GM12878 (cell line): ENCODE measurements at regions not wholly inside any gene's neighbourhood (a gene's known extent, or its start where the extent isn't known, plus 50 kb on each side); places are given as distances from the start of the nearest gene placed in this dataset.

ENCODE experiments used
- ATAC-seq: fragments of 200-7000 bp; cut with Tn5 transposase; 3 replicates; pipeline ENCODE4 v1.9.1; 2020; ENCODE audit warnings: mild to moderate bottlenecking, moderate library complexity
- BruUV-seq: library from RNA; stranded (reverse); fragments of 400-500 nt; replicated peaks from 2 replicates; lab custom pipeline; 2021; lab: Mats Ljungman, UMichigan
- CTCF ChIA-PET: fragments of 300-600 bp; sonication (Branson Sonifier 250); formaldehyde crosslinking; extraction: SDS; loops from one replicate; lab custom pipeline; 2021; ENCODE audit warnings: inconsistent platforms; lab: Yijun Ruan, JAX
- POLR2A ChIA-PET: fragments of 350-600 bp; formaldehyde crosslinking; extraction: SDS; loops from one replicate; lab custom pipeline; 2021; ENCODE audit warnings: inconsistent platforms; lab: Charles Lee
- RAD21 ChIA-PET: fragments of 300-600 bp; sonication (Branson Sonifier 250); formaldehyde crosslinking; loops from one replicate; lab custom pipeline; 2023; ENCODE audit warnings: antibody characterized with exemption; ENCODE audit not compliant: unreplicated experiment; lab: Charles Lee
- SMC1A ChIA-PET: fragments of 300-600 bp; sonication (Branson Sonifier 250); formaldehyde crosslinking; loops from one replicate; lab custom pipeline; 2023; ENCODE audit not compliant: unreplicated experiment, uncharacterized antibody; lab: Charles Lee
- DNase-seq: peaks from one replicate; pipeline ENCODE4 v3.0.0-alpha.2; 2011; ENCODE audit warnings: low read depth, low spot score
- FAIRE-seq: peaks from 3 replicates; lab custom pipeline; 2011; peaks lifted over from hg19 to GRCh38; lab: Jason Lieb, UNC
- H2AFZ ChIP-seq: 2 replicates; pipeline ENCODE4 v1.6.0; 2011; ENCODE audit warnings: low read depth, low read length, control low read depth; ENCODE audit not compliant: control insufficient read depth
- H3K27ac ChIP-seq: 2 replicates; pipeline ENCODE4 v1.5.1; 2011; ENCODE audit warnings: control low read depth; ENCODE audit not compliant: control insufficient read depth, insufficient read depth
- H3K27me3 ChIP-seq, 2 experiments: replicated peaks in 1 of 2; 2 replicates each; pipeline versions ENCODE4 v1.6.0 to v1.6.1; 2011; ENCODE audit warnings: low read length in 1 of 2; ENCODE audit not compliant: control insufficient read depth in 2 of 2, insufficient read depth in 2 of 2
- H3K36me3 ChIP-seq, 2 experiments: 2 replicates each; pipeline ENCODE4 v1.5.1; 2011; ENCODE audit warnings: low read length in 1 of 2; ENCODE audit not compliant: control insufficient read depth in 2 of 2, insufficient read depth in 2 of 2
- H3K4me1 ChIP-seq: 2 replicates; pipeline ENCODE4 v1.6.1; 2011; ENCODE audit warnings: mild to moderate bottlenecking, low read length, moderate library complexity, mixed read lengths; ENCODE audit not compliant: control insufficient read depth, insufficient read depth
- H3K4me2 ChIP-seq: 2 replicates; pipeline ENCODE4 v1.6.0; 2011; ENCODE audit warnings: control low read depth; ENCODE audit not compliant: control insufficient read depth, insufficient read depth
- H3K4me3 ChIP-seq: fragments of 200-600 bp; sonication (generic); 2 replicates; pipeline ENCODE4 v1.5.1; 2016
- H3K79me2 ChIP-seq: 2 replicates; pipeline ENCODE4 v1.6.0; 2011; ENCODE audit warnings: low read length; ENCODE audit not compliant: control insufficient read depth, insufficient read depth
- H3K9ac ChIP-seq: 2 replicates; pipeline ENCODE4 v1.8.0; 2011; ENCODE audit warnings: low read length, control low read depth, mixed read lengths; ENCODE audit not compliant: control insufficient read depth, insufficient read depth
- H3K9me3 ChIP-seq: replicated peaks from 3 replicates; pipeline ENCODE4 v1.5.1; 2011; ENCODE audit warnings: mild to moderate bottlenecking, low read length; ENCODE audit not compliant: control insufficient read depth, insufficient read depth
- H4K20me1 ChIP-seq: 2 replicates; pipeline ENCODE4 v1.6.0; 2011; ENCODE audit not compliant: control insufficient read depth, insufficient read depth
- HDAC2 ChIP-seq: fragments of 200-600 bp; sonication (generic); IDR thresholded peaks from 2 replicates; pipeline ENCODE4 v1.6.1; 2017
- IRF3 ChIP-seq: fragments of 450-650 bp; IDR thresholded peaks from 2 replicates; pipeline ENCODE4 v1.6.1; 2014; ENCODE audit warnings: mild to moderate bottlenecking
- PAX5 ChIP-seq: IDR thresholded peaks from 2 replicates; pipeline ENCODE4 v1.6.1; 2011; ENCODE audit warnings: low read depth, low read length, borderline replicate concordance
- PRDM15 ChIP-seq: fragments of 450-650 bp; formaldehyde crosslinking; IDR thresholded peaks from 2 replicates; pipeline ENCODE4 v1.4.0; 2020; ENCODE audit warnings: mild to moderate bottlenecking, moderate library complexity
- RELA ChIP-seq: fragments of 450-650 bp; IDR thresholded peaks from 2 replicates; pipeline ENCODE4 v1.8.0; 2014; ENCODE audit warnings: borderline replicate concordance; ENCODE audit not compliant: partially characterized antibody
- REST ChIP-seq: IDR thresholded peaks from 2 replicates; pipeline ENCODE4 v1.6.1; 2012; ENCODE audit warnings: mild to moderate bottlenecking, low read depth, low read length
- SIX5 ChIP-seq: IDR thresholded peaks from 2 replicates; pipeline ENCODE4 v1.6.1; 2011; ENCODE audit warnings: mild to moderate bottlenecking, low read depth, low read length, moderate library complexity; ENCODE audit not compliant: severe bottlenecking
- WGBS: methylation state at CpG from one replicate; pipeline ENCODE4 v1.1.6; 2016; ENCODE audit warnings: low lambda C conversion rate; ENCODE audit not compliant: insufficient replicate concordance, insufficient coverage; ENCODE audit errors: missing lambda C conversion rate; 5-methylcytosine and 5-hydroxymethylcytosine counted together
- in situ Hi-C: fragments of 300-500 bp; cut with MboI; formaldehyde crosslinking; loops from 9 replicates; pipeline ENCODE4 v1.14.3; 2018; ENCODE audit warnings: mixed read lengths
- intact Hi-C: fragments of 100-400 bp; cut with micrococcal nuclease; formaldehyde crosslinking; loops from one replicate; pipeline ENCODE4 v1.14.2; 2022; ENCODE audit not compliant: unreplicated experiment

- TF ChIP-seq REST (no peak), RELA (no peak), PAX5 (no peak), PRDM15 (CRISPR knock-in tag) (no peak)
Observed at GRCh38 chr5:154696891-154697290, 58.3 kb upstream of the LARP1 start (continued).

DNA sequence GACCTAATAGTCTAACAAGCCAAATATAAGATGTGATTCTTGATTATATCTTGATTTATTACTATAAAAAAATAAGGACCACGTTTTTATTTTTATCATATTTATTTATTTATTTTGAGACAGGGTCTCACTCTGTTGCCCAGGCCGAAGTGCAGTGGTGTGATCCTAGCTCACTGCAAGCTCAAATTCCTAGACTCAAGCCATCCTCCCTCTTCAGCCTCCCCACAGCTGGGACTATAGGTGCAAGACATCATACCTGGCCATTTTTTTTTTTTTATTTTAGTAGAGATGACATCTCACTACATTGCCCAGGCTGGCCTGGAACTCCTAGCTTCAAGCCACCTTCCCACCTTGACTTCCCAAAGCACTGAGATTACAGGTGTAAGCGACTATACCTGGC lies 61.0 kb upstream of the LARP1 start:
- ChIA-PET CTCF (no interaction called here), SMC1A (no interaction called here), RAD21 (no interaction called here), POLR2A (no interaction called here)
- Histone ChIP-seq H3K4me2 (no peak overlapping the region), H3K4me1 (no peaks in the 10 kb centered on the region), H3K9ac (no peak overlapping the region), H3K79me2 (no peaks in the 10 kb centered on the region), H3K36me3 (no peaks in the 10 kb centered on the region), H3K27ac (no peak overlapping the region), H3K27me3 (no peaks in the 10 kb centered on the region), H4K20me1 (no peaks in the 10 kb centered on the region), H3K9me3 (no peaks in the 10 kb centered on the region), H3K4me3 (no peak overlapping the region), H2AFZ (no peak overlapping the region)
- FAIRE-seq (no peak), DNase-seq (no peak), ATAC-seq (no peak)
- in situ Hi-C loops, result no loop called here
- WGBS, result 15% methylated on average over 3 of the region's 3 CpGs
- BruUV-seq, result no TSS peak
- intact Hi-C loops, result no loop called here
- TF ChIP-seq HDAC2 (no peak), SIX5 (no peak), REST (no peak), IRF3 (no peak)
